LNCAP (cell line): ENCODE measurements at regions not wholly inside any gene's neighbourhood (a gene's known extent, or its start where the extent isn't known, plus 50 kb on each side); places are given as distances from the start of the nearest gene placed in this dataset.

Experiments
- TF ChIP-seq, protein P1 (sequence below): fragments of 450-650 bp; IDR thresholded peaks from 2 replicates; pipeline ENCODE4 v1.5.1; 2017; ENCODE audit warnings: mild to moderate bottlenecking

DNA sequence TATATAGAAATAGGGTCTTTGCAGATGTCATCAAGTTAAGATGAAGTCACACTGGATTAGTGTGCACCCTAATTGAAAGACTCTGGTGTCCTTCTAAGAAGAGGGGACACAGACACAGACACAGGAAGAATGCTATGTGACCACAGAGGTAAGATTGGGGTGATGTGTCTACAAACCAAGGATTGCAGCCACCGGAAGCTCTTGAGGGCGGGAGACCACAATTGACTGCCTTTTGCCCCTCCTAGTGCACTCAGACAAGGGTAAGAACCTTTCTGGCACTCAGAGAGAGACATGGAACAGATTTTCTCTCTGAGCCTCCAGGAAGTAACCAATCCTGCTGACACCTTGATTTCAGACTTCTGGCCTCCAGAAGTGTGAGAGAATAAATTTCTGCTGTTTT, 51.2 kb upstream of the ARAP3 start:
- TF ChIP-seq, protein P1, sequence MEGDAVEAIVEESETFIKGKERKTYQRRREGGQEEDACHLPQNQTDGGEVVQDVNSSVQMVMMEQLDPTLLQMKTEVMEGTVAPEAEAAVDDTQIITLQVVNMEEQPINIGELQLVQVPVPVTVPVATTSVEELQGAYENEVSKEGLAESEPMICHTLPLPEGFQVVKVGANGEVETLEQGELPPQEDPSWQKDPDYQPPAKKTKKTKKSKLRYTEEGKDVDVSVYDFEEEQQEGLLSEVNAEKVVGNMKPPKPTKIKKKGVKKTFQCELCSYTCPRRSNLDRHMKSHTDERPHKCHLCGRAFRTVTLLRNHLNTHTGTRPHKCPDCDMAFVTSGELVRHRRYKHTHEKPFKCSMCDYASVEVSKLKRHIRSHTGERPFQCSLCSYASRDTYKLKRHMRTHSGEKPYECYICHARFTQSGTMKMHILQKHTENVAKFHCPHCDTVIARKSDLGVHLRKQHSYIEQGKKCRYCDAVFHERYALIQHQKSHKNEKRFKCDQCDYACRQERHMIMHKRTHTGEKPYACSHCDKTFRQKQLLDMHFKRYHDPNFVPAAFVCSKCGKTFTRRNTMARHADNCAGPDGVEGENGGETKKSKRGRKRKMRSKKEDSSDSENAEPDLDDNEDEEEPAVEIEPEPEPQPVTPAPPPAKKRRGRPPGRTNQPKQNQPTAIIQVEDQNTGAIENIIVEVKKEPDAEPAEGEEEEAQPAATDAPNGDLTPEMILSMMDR: no peak

DNA sequence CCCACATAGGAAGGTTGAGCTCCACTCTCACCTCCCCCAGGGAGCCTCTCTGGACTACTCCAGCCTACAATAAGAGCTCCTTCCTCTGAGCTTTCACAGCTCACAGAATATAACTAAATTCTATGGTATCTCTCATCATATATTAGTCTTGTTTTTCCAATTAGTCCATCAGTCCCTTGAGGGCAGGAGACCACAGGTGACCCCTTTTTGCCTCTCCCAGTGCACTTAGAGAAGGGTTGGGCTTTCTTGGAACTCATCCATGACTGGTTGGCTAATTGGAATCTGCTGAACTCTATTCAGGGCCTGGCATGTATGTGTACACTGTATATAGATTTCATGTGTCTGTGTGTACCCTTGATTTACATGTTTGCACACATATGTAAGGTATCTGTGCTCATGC, 50.4 kb upstream of the ARAP3 start:
- TF ChIP-seq, protein P1: no peak
